ENCODE measurements at regions not wholly inside any gene's neighbourhood (a gene's known extent, or its start where the extent isn't known, plus 50 kb on each side); places are given as distances from the start of the nearest gene placed in this dataset.

- H3K27ac Mint-ChIP-seq (ENCODE audit: unreplicated experiment) = no peak overlapping the region
- no peak for TF ChIP-seq CTCF (IDR thresholded peaks at IDR 0.05; ENCODE audit: insufficient read depth in 1 of 2, low read depth in 1 of 2, low read length in 1 of 2, severe bottlenecking in 1 of 2, unreplicated experiment in 1 of 2)
- Histone ChIP-seq H3K36me3 (ENCODE audit: control insufficient read depth, insufficient read depth, low read length) (no peaks in the 10 kb centered on the region), H3K9me3 (no peaks in the 10 kb centered on the region), H3K27me3 (replicated peaks; ENCODE audit: control insufficient read depth, insufficient read depth, low read length) (no peaks in the 10 kb centered on the region), H3K4me3 (ENCODE audit: low read depth, low read length) (no peak overlapping the region), H3K4me1 (no peaks in the 10 kb centered on the region)
- no peaks in the 10 kb centered on the region for H3K27me3 Mint-ChIP-seq (ENCODE audit: insufficient read depth, unreplicated experiment)
- POLR2A ChIA-PET = no interaction called here
- no peak overlapping the region for H3K4me3 Mint-ChIP-seq (ENCODE audit: unreplicated experiment)
- H3K4me1 Mint-ChIP-seq (ENCODE audit: low read depth, unreplicated experiment) = peaks cover 7% of the 10 kb centered on the region
- CTCF ChIA-PET = no interaction called here
- no peak for DNase-seq
- H3K9me3 Mint-ChIP-seq (ENCODE audit: unreplicated experiment) = no peaks in the 10 kb centered on the region
- H3K36me3 Mint-ChIP-seq (ENCODE audit: insufficient read depth, unreplicated experiment) = no peaks in the 10 kb centered on the region
- no TSS peak for BruUV-seq (replicated peaks)
- intact Hi-C loops (cut with micrococcal nuclease; ENCODE audit: unreplicated experiment) = no loop called here
These were observed 447.2 kb upstream of the NR5A2 start for GRCh38 chr1:199580300-199580699.

DNA sequence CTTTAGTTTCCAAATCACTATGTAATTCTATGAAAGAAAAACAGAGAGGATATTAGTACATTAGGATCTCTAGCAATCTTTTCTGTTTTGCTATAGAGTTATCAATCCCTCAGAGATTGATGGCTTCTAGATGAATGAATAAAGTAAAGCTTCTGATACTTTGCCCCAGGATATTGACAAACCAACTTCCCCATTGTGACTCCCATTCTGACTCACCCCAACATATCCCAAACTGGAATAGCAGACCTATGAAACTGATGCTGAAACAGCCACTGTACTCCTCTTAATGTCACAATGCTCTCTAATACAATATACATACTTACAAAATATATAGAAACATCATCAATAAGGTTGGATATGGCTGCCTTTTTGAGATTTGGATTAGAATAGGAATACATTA lies 442.1 kb upstream of the NR5A2 start:
- ChIA-PET POLR2A (no interaction called here), CTCF (no interaction called here)
- Histone ChIP-seq H3K4me3 (ENCODE audit: low read depth, low read length) (no peak overlapping the region), H3K4me1 (no peaks in the 10 kb centered on the region), H3K9me3 (no peaks in the 10 kb centered on the region), H3K27me3 (replicated peaks; ENCODE audit: control insufficient read depth, insufficient read depth, low read length) (no peaks in the 10 kb centered on the region), H3K36me3 (ENCODE audit: control insufficient read depth, insufficient read depth, low read length) (no peaks in the 10 kb centered on the region)
- TF ChIP-seq CTCF (IDR thresholded peaks at IDR 0.05; ENCODE audit: insufficient read depth in 1 of 2, low read depth in 1 of 2, low read length in 1 of 2, severe bottlenecking in 1 of 2, unreplicated experiment in 1 of 2) = no peak
- H3K27ac Mint-ChIP-seq (ENCODE audit: unreplicated experiment) = no peak overlapping the region
- no peak for DNase-seq
- H3K4me3 Mint-ChIP-seq (ENCODE audit: unreplicated experiment) = no peak overlapping the region
- peaks cover 7% of the 10 kb centered on the region for H3K4me1 Mint-ChIP-seq (ENCODE audit: low read depth, unreplicated experiment)
- H3K27me3 Mint-ChIP-seq (ENCODE audit: insufficient read depth, unreplicated experiment) = no peaks in the 10 kb centered on the region
- H3K36me3 Mint-ChIP-seq (ENCODE audit: insufficient read depth, unreplicated experiment) = no peaks in the 10 kb centered on the region
- BruUV-seq (replicated peaks) = no TSS peak
- intact Hi-C loops (cut with micrococcal nuclease; ENCODE audit: unreplicated experiment) = no loop called here
- no peaks in the 10 kb centered on the region for H3K9me3 Mint-ChIP-seq (ENCODE audit: unreplicated experiment)

DNA sequence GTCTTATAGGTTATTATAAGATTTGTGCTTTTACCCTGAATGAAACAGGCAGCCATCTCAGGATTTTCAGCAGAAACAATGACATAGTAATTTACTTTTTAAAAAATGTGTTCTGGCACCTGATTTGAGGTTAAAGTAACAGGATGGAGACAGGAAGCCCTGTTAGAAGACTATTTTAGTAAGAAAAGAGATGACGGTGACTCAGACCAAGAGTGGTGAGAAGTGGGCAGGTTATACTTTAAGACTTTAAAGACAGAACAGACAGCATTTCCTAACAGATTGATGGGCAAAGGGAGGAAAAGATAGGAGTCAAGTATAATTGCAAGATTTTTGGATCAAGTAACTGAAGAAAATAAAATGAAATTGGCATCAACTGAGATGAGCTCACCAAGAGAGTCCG lies 436.8 kb upstream of the NR5A2 start:
- no peaks in the 10 kb centered on the region for H3K27me3 ChIP-seq (replicated peaks; ENCODE audit: control insufficient read depth, insufficient read depth, low read length)
- no peaks in the 10 kb centered on the region for H3K36me3 ChIP-seq (ENCODE audit: control insufficient read depth, insufficient read depth, low read length)
- Mint-ChIP-seq H3K4me3 (ENCODE audit: unreplicated experiment) (no peak overlapping the region), H3K9me3 (ENCODE audit: unreplicated experiment) (no peaks in the 10 kb centered on the region), H3K27ac (ENCODE audit: unreplicated experiment) (no peak overlapping the region), H3K4me1 (ENCODE audit: low read depth, unreplicated experiment) (no peaks in the 10 kb centered on the region), H3K36me3 (ENCODE audit: insufficient read depth, unreplicated experiment) (no peaks in the 10 kb centered on the region), H3K27me3 (ENCODE audit: insufficient read depth, unreplicated experiment) (peaks cover 2% of the 10 kb centered on the region)
- BruUV-seq (replicated peaks) = no TSS peak
- no peak for TF ChIP-seq CTCF (IDR thresholded peaks at IDR 0.05; ENCODE audit: insufficient read depth in 1 of 2, low read depth in 1 of 2, low read length in 1 of 2, severe bottlenecking in 1 of 2, unreplicated experiment in 1 of 2)
- no peaks in the 10 kb centered on the region for H3K4me1 ChIP-seq
- ChIA-PET POLR2A (no interaction called here), CTCF (no interaction called here)
- no peak overlapping the region for H3K4me3 ChIP-seq (ENCODE audit: low read depth, low read length)
- intact Hi-C loops (cut with micrococcal nuclease; ENCODE audit: unreplicated experiment) = no loop called here
- H3K9me3 ChIP-seq = no peaks in the 10 kb centered on the region
- DNase-seq = no peak

All from Caco-2 (cell line).